ENCODE measurements at regions not wholly inside any gene's neighbourhood (a gene's known extent, or its start where the extent isn't known, plus 50 kb on each side); places are given as distances from the start of the nearest gene placed in this dataset.

DNA sequence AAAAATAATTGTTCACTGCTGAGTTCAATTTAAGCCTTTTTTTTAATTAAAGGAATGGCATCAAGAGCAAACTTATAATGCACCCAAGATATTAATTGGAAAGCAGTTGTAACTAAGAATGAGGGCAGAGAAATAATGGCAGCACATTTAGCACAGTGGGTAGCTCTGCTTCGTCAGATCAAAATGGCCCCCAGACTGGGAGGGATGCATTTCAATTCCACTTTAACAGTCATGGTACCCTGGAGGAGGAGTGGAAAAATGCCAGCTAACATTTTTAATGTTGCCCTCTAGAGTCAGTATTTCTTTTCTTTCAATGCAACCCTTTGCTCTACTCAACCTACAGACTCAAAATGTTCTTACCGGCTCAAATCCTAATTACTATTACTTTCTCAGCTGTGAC lies 504.8 kb upstream of the SETBP1 start:
- DNase-seq: no peak

DNA sequence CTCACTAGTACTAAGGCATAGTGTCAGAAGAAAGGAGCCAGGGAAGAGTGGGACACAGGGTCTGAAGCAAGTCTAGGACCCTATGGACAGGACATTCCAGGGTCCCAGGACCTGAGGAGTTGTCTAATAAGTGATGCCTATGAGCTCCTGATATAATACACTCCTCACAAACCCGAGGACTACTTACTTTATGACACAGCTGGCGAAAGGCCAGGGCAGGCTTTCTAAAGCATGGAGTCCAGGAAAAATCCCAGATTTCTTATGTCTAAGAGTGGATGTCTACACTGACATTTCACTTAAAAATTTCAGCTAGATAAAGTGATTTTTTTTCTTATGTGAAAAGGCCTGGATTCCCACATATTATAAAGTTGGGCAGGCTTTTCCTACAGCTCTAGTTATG lies 502.2 kb upstream of the SETBP1 start:
- DNase-seq: no peak

DNA sequence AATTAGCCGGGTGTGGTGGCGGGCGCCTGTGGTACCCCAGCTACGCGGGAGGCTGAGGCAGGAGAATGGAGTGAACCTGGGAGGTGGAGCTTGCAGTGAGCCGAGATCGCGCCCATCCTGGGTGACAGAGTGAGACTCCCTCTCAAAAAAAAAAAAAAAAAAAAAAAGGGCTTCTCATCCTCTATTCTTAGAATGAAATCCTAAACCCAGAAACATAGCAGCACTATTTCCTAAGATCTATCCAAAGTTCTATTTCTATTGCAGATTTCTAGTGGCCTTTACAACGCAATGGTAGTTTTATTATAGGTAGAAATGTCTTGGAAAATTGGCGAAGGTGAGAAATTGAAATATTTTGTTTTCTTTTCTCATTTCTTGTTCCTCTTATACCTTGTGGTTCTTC lies 501.0 kb upstream of the SETBP1 start:
- no peak for DNase-seq

DNA sequence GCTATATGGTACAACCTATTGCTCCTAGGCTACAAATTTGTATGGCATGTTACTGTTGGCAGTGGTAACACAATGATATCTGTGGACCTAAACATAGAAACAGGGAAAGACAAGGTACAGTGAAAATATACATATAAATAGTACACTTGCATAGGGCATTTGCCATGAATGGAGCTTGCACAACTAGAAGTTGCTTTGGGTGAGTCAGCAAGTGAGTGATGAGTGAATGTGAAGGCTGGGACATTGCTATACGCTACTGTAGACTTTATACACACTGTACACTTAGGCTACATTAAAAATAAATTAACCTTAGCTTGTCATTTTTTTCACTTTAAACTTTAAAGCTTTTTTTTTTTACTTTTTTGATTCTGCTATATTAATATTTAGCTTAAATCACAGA lies 500.0 kb upstream of the SETBP1 start:
- no peak for DNase-seq

DNA sequence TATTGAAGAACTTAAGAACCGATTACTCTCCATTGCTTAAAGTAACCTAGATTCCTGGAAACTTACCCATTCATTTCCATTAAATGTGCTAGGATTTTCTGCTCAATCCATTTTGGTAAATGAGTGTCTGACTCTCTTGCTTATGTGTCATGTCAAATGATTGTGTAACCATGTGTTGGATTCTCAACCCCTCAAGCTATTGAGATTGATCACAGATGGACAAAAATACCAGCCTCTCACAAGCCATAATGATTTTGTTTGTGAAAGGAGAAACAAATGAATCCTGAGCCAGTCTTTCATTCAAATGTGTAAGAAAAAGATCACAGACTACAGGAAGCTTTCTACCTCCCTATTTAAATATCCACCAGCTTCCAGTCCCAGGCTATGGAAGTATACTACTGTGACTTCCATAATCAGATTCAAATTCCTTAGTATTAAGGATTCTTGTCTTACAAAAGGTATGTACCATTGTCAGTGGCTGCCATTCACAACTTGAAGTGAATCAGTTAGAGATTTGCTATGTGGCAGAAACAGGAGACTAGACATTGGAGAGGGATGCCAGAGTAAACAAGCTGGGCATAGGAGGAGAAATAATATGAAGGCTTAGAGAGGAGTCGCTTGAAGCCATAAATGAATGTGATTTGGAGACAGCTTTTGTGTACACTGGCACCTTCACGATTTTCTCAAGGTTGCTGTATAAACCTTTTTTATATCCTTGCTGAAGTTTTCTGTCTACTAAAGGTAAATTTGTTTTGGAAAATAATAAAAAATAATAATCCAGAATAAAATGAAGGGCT lies 498.5 kb upstream of the SETBP1 start:
- peak; percentile 80 for DNase-seq

DNA sequence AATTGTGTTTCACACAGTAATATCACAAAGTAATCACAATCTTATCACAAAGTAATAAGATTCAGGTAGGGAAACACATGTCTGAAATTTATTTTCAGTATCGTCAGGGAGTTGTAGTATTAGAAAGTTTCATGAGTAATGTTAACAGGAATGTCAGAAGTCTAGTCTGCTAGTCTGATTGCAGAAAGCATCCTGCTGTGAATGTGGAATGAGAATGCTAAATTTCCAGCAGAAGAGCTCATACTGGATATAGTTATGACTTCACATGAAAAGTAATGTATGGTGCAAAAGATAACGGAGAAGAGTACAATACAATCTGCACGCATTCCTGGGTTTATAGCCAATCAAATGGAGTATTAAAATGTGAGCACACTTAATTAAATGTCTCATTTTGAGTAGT lies 494.7 kb upstream of the SETBP1 start:
- no peak for DNase-seq

DNA sequence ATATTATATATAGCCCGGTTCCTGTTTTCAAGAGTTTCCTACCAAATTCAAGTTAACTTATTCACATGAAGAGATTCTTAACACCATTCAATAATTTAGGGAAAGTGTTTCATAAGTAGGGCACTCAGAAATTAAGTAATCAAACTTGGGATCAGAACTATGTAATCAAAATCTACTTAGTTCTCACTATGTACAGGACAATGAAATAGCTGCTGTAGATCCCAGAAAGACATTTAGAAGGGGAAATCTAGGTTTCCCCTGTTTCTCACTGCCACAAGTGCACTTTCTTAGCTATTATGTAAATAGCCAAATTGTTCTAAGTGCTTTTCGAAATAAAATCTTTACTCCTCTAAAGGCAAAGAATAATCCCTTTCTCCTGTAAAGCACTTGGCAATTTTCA lies 493.6 kb upstream of the SETBP1 start:
- no peak for DNase-seq

DNA sequence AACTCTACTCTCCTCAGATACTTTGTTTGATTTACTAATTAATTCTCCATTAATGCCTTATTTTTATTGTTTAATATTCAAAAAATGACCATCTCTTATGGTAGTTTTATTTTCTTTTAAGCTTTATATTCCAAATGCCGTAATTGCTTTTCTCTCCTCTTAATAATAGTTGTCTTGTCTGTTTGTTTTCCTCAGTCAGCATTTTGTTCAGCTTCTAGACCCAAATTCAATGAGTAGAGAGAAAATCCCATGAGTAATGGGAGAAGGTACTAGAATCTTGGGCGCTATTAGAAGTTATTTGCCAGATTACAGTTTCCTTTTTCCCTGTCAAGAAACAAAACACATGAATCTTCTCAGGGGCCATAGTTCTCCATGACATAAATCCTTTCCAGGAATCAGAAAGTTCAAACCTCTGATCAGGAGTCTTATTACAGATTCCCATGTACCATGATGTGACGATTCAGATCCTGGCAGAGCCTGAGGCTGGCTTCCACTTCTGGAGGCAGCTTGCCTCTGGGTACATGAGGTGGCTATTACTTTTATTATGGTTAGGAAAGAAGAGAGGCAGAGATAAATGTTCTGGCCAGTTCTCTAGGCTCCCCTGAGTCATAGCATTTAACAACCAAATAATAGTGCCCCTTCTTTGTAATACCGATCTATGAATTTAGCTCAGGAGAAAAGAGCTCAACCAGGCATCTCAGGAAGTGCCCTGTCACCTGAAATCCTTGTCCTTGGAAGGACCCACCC lies 485.1 kb upstream of the SETBP1 start:
- no peak for DNase-seq

DNA sequence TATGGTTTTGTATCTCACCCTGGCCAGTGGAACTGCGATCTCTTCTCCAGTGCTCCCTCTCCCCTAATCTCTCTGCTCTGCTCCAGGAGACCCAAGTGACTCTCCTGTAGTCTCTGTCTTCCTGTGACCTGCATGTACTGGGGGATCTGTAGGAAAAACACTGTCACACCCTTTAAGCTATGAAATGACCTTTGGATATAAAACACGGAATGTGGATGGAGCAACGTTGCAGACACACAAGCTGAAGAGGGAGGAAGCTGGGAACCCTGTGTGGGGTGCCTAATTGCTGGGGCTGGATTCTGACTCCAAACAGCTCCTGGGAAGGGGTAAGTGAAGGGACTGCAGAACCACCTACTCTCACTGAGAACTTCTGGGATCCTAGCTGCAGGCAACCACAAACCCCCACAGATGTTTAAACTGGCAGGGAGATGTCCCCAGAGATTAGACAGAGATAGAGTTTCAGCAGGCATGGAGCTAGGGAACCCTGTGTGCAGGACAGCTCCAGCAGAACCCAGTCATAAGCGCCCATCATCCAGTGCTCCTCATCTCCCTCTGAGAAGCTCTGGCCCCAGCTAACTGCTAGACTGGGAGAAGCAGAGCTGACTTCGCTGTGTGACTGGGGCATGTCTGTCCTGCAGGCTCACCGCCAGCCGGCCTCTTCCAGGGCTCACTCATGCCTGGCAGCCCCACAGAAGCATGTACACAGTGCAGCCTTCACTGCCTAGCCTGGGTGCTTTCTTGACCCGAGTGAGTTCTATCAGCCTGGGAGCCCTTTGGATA lies 482.7 kb upstream of the SETBP1 start:
- peak; percentile 74 for DNase-seq

DNA sequence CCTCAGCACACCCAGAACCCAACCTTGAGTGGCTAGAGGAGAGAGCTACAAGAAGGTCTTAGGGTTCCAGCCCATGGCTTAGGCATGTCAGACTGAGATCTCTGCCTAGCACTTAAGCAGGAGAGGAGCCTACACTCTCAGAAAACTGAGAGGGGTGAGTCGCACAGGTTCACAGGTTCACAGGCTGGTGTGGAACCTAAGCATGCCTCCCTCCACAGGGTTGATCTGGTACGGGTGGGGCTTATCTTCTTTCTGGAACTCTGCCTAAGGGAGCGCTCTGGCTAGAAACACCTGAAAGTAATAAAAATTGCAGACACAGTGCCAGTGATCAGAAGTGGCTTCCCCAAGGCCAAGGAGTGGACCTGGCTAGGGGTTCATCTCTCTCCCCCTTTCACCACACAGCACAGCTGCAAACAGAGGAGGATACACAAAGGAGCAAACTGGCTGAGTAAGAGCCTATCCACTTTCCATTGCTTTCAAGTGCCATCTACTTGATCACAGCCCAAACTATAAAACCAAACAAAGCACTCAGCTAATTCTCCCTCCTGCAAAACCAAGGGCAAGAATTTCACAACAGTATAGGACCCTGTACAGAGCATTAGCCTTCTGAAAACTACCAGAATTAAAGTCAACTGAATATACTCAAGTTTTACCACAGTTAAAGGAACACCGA lies 481.9 kb upstream of the SETBP1 start:
- peak; percentile 94 for DNase-seq

DNA sequence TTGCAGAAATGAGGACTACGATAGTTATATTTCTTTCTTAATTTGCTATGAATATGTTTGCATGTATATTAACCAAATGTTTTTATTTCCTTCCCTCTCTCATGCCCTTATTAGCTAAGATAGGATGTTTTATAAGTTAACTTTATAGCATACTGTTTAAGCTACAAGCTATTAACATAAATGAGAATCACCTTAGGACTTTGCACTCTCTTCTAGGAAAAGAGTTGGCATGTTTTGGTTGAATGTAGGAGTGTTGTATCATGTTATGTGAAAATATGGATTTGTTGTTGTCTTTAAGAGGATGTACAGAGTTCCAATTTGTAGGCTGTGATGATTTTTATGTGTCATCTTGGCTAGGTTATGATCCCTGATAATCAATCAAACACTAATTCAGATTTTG lies 467.4 kb upstream of the SETBP1 start:
- DNase-seq: no peak

DNA sequence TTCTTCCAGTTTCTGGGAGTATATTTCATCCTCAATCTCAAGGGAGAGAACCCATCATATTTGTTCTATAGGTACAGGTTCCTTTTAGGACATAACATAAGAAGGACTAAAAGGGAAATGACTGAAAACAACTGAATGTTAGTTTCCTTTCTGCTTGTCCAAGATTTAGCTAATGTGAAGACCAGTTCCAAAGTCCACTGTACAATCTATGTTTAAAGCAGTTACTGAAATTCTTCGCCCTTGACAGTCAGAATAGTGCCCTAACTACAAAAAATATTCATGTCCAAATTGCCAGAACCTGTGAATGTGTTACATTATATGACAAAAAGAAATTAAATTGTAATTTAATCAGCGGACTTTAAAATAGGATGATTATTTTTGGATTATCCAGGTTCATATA lies 466.3 kb upstream of the SETBP1 start:
- DNase-seq: no peak

DNA sequence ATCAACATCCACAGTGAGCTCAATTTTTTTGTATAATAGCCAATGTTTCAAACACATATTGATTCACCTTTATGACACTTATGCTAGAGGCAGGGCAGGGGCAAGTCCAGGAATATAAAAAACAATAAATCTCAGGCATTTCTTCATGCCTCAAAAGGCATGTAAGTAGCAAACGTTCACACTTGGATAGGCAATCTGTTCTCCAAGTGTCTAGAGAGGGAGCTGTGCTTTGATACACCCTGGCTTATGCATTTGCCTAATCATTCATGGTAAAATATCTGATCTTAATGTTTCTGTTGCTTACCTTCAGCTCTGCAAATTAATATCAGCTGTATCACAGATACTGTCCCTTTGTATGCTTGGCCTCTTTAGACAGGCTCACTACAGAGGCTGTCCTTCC lies 464.5 kb upstream of the SETBP1 start:
- no peak for DNase-seq

DNA sequence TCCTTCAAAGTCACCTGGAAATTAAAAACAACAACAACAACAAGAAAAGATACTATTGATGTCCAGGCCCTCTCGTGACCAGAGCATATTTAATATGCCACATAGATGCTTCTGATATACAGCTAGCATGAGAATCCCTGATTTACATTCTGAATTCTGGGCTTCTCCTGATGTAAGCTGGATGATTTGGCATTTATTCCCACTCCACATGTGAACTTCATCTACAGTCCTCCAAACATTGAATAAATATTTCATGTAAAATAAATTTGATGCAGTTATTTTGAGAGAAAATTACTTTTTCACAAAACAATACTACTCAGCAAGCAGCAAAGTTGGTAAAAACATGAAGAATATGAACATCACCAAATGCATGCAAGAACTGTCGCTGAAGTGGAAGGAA lies 453.2 kb upstream of the SETBP1 start:
- no peak for DNase-seq

DNA sequence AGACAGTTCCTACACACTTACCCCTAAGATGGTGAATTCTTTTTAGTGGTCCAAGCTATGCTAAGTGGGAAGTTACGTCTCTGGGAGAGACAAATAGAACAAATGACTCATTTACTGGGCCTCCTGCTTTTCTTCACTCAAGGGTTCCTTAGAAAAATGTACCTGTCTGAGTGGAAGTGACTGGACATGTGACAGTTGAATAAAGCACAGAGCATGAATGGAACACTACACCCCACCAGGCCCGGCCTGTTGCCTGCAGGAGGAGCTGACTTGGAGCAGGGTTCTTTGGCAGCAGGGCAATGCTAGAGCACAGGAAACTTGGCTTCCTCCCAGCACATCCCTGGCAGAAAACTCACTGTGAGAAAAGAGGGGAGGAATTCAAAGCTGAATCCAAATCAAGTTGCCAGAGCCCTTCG lies 451.0 kb upstream of the SETBP1 start:
- peak; percentile 38 for DNase-seq

DNA sequence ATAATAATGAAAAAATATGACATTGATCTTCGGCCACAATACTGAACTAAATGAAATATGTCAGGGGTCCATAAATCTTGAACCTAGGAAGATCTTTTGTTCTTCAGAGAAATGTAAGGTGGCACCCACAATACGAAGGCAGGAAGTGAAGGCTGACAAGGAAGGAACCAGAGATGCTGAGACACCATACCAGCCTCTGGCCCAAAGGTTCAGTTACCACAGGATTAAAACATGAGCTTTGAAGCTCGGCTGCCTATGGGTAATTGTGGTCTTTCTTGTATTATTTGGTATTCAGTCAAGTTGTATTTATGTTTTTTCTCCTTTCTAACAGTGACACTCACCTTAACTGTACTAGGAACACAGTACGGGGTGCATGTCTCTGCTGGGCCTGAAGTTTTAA lies 448.8 kb upstream of the SETBP1 start:
- DNase-seq: no peak

DNA sequence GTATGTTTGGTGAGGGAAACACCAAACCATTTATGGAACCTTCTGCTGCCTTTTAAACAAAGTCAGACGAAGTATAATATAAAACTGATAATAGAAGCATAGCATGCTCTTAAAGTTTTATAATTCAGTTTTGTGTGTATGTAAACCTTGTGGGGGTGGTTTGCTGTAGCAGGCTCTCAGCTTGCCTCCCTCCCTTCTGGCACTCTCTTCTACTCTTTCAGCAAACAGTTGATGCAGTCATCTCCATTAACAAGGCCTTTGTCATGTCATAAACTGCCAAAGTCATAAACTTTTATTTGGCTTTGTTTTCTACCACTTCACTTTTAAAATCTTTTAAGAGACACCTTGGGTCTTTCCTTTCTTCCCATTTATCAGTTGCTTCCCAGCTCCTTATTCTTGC lies 448.2 kb upstream of the SETBP1 start:
- no peak for DNase-seq

DNA sequence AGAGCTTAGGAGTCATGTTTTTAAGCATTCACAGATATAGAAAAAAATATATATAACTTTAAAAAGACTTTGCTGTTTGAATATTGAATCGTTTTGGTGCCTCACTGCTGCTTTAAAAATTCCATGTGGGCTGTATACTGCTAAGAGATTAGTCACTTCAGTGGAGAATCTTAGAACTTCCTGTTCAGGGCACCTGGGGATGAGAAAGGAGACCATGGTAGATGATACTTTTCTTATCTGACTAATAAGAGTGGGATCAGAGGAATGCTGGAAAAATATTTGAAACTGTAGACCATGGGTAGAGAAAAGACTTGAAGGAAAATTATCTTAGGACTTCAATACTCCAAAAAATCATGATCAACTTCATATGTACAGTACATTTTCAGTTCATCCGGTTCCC lies 442.2 kb upstream of the SETBP1 start:
- no peak for DNase-seq

DNA sequence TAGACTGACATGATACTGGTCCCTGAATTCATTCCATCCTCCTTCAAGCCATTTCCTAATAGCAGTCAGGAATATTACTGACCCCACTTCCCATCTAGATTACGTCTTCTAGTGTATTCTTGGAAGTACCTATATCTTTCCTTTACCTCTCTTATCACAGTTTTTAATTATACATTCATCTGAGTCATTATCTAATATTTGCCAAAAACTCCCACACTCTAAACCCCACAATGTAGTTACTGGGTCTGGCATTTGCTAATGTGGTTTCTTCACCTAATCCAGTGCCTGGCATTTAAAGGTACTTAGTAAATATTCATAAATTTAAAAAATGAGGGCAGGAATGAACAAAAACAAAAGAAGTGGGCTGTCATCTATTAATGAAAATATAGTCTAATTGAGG lies 441.8 kb upstream of the SETBP1 start:
- DNase-seq: no peak

DNA sequence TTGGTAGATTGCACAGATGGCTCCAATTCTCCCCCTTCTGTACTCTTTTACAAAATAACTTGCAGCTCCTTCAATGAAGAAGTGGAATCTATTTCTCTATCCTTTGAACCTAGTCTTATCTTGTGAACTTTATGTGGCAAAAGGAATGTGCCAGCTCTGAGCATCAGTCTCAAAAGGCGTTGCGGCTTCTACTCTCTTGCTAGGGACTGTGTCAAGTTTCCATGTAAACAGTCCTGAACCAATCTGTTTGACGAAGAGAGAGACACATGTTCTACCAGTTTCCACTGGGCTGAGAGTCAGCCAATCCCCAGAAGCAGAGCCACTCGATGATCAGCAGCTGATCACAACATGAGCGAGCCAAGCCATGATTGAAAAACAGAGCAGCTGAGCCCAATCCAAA lies 439.7 kb upstream of the SETBP1 start:
- DNase-seq: no peak

DNA sequence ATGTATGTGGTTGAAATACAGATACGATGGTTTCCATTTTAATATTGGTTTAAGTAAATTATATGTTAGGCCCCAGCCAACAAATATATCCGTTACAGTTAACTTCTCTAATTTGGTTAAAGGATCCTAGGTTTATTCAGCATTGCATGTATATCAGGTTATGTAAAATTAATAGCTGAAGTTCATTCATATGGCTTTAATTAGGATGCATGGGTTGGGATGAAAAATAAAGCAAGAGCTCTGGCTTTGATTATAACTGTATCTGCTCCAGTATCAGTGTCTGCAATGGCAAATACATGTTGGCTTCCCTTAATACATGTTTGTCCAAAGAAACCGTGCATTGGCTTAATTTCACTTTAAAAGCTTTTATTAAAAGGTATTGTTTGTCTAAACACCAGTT lies 435.7 kb upstream of the SETBP1 start:
- DNase-seq: no peak

DNA sequence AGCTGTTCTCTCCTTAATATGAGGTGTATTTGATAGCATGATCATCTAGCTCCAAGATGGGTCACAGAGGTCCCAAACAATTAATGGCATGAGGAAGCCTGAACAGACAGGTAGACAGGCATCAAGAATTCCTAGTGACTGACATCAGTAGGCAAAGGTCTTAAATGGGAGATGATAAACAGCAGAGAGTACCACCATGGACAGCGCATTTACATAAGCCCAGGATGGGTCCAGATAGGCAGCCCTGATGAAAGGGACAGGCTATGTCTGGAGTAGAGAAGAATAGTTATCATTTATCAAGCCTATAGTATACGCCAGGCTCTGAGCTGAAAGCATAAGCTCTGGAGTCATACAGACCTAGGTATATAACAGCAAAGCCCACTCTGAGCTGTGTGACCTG lies 434.7 kb upstream of the SETBP1 start:
- no peak for DNase-seq

DNA sequence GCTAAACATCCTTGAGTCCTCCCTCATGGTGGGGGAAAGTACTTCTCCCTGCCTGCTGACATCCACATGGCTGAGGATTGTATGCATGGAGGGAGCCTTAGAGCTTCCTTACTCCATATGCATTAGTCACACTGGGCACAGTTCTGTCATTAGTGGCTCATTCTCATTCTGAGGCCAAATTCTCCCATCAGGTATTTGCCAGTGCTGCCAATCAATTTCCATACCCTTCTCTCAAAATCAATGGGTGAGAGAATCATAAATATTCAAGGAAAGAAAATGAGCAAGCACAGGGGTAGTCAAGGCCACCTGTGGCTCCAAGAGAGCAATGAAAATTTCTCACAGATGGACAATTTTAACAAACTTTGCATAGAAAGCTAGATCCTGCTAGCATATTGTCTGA lies 422.6 kb upstream of the SETBP1 start:
- no peak for DNase-seq
